HG03571 (cell line): ENCODE measurements at regions not wholly inside any gene's neighbourhood (a gene's known extent, or its start where the extent isn't known, plus 50 kb on each side); places are given as distances from the start of the nearest gene placed in this dataset.

ENCODE experiments used
- ATAC-seq: cut with Tn5 transposase; IDR thresholded peaks from one replicate; pipeline ENCODE4 v1.9.1; 2021; ENCODE audit not compliant: unreplicated experiment

- ATAC-seq = no peak
Observed at GRCh38 chr3:72153477-72154314, 368.7 kb upstream of the PROK2 start.

- ATAC-seq = no peak
Observed at GRCh38 chr3:72152551-72153476, 367.9 kb upstream of the PROK2 start.

GRCh38 chr3:72151465-72152238 is 366.7 kb upstream of the PROK2 start:
- no peak for ATAC-seq

- ATAC-seq = no peak
Observed at GRCh38 chr3:72150634-72151412, 365.9 kb upstream of the PROK2 start.

- ATAC-seq = no peak
Observed at GRCh38 chr3:72149645-72150300, 364.8 kb upstream of the PROK2 start.

GRCh38 chr3:72147600-72147999 is 362.7 kb upstream of the PROK2 start:
- no peak for ATAC-seq

- no peak for ATAC-seq
Observed at GRCh38 chr3:72145506-72146380, 360.8 kb upstream of the PROK2 start.

- ATAC-seq = peak; percentile 64
Observed at GRCh38 chr3:72144773-72145505, 360.0 kb upstream of the PROK2 start.

GRCh38 chr3:72143966-72144717 is 359.2 kb upstream of the PROK2 start:
- ATAC-seq = no peak

GRCh38 chr3:72143322-72143721 is 358.4 kb upstream of the PROK2 start:
- ATAC-seq = no peak

- no peak for ATAC-seq
Observed at GRCh38 chr3:72142028-72142427, 357.1 kb upstream of the PROK2 start.

GRCh38 chr3:72141264-72141663 is 356.3 kb upstream of the PROK2 start:
- ATAC-seq = no peak

GRCh38 chr3:72139316-72139715 is 354.4 kb upstream of the PROK2 start:
- no peak for ATAC-seq

GRCh38 chr3:72137865-72138861 is 353.2 kb upstream of the PROK2 start:
- no peak for ATAC-seq

- ATAC-seq = no peak
Observed at GRCh38 chr3:72135636-72136035, 350.7 kb upstream of the PROK2 start.

GRCh38 chr3:72134989-72135451 is 350.1 kb upstream of the PROK2 start:
- ATAC-seq = no peak
